ENCODE measurements at regions not wholly inside any gene's neighbourhood (a gene's known extent, or its start where the extent isn't known, plus 50 kb on each side); places are given as distances from the start of the nearest gene placed in this dataset.

GRCh38 chr14:21937996-21938395, 264.4 kb upstream of the OR4E1 start:
- TF ChIP-seq TCF12 (IDR thresholded peaks at IDR 0.05; ENCODE audit: low read depth) (no peak), TEAD4 (IDR thresholded peaks at IDR 0.05) (no peak), NFIC (IDR thresholded peaks at IDR 0.05) (no peak), MAX (IDR thresholded peaks at IDR 0.05) (no peak), REST (IDR thresholded peaks at IDR 0.05; ENCODE audit: low read depth) (no peak), RAD21 (IDR thresholded peaks at IDR 0.05; ENCODE audit: low read depth) (no peak), ZBTB7A (IDR thresholded peaks at IDR 0.05; ENCODE audit: low read depth) (no peak), EP300 (IDR thresholded peaks at IDR 0.05; ENCODE audit: borderline replicate concordance) (no peak), EGR1 (IDR thresholded peaks at IDR 0.05) (no peak), YY1 (IDR thresholded peaks at IDR 0.05; ENCODE audit: low read depth) (no peak), FOXM1 (IDR thresholded peaks at IDR 0.05; ENCODE audit: borderline replicate concordance, low read depth) (no peak), CREB1 (IDR thresholded peaks at IDR 0.05; ENCODE audit: low read depth) (no peak), TAF1 (IDR thresholded peaks at IDR 0.05; ENCODE audit: low read depth) (no peak)
- TF ChIP-seq, protein P1, sequence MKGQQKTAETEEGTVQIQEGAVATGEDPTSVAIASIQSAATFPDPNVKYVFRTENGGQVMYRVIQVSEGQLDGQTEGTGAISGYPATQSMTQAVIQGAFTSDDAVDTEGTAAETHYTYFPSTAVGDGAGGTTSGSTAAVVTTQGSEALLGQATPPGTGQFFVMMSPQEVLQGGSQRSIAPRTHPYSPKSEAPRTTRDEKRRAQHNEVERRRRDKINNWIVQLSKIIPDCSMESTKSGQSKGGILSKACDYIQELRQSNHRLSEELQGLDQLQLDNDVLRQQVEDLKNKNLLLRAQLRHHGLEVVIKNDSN (IDR thresholded peaks at IDR 0.05): no peak

- TF ChIP-seq EP300 (IDR thresholded peaks at IDR 0.05; ENCODE audit: borderline replicate concordance) (no peak), MAX (IDR thresholded peaks at IDR 0.05) (no peak), CREB1 (IDR thresholded peaks at IDR 0.05; ENCODE audit: low read depth) (no peak), CEBPB (IDR thresholded peaks at IDR 0.05) (no peak), RAD21 (IDR thresholded peaks at IDR 0.05; ENCODE audit: low read depth) (no peak)
Measured at GRCh38 chr14:21933681-21934080, 260.1 kb upstream of the OR4E1 start.

GRCh38 chr14:21924479-21924878, 250.9 kb upstream of the OR4E1 start:
- TF ChIP-seq CEBPB (IDR thresholded peaks at IDR 0.05) (no peak), ZBTB7A (IDR thresholded peaks at IDR 0.05; ENCODE audit: low read depth) (no peak), RAD21 (IDR thresholded peaks at IDR 0.05; ENCODE audit: low read depth) (no peak), FOXM1 (IDR thresholded peaks at IDR 0.05; ENCODE audit: borderline replicate concordance, low read depth) (no peak), CREB1 (IDR thresholded peaks at IDR 0.05; ENCODE audit: low read depth) (no peak), EP300 (IDR thresholded peaks at IDR 0.05; ENCODE audit: borderline replicate concordance) (no peak), TEAD4 (IDR thresholded peaks at IDR 0.05) (no peak), MAX (IDR thresholded peaks at IDR 0.05) (no peak)
- TF ChIP-seq, protein P1 (IDR thresholded peaks at IDR 0.05): no peak

GRCh38 chr14:21923820-21924219, 250.2 kb upstream of the OR4E1 start:
- no peak for TF ChIP-seq CREB1 (IDR thresholded peaks at IDR 0.05; ENCODE audit: low read depth)
- no peak for TF ChIP-seq MAX (IDR thresholded peaks at IDR 0.05)
- TF ChIP-seq RAD21 (IDR thresholded peaks at IDR 0.05; ENCODE audit: low read depth): no peak
- no peak for TF ChIP-seq CEBPB (IDR thresholded peaks at IDR 0.05)
- no peak for TF ChIP-seq REST (IDR thresholded peaks at IDR 0.05; ENCODE audit: low read depth)
- no peak for TF ChIP-seq ZBTB7A (IDR thresholded peaks at IDR 0.05; ENCODE audit: low read depth)
- TF ChIP-seq TCF12 (IDR thresholded peaks at IDR 0.05; ENCODE audit: low read depth): no peak
- TF ChIP-seq TAF1 (IDR thresholded peaks at IDR 0.05; ENCODE audit: low read depth): no peak

- TF ChIP-seq EGR1 (IDR thresholded peaks at IDR 0.05): no peak
Measured at GRCh38 chr14:21921453-21921852, 247.8 kb upstream of the OR4E1 start.

- TF ChIP-seq, protein P1 (IDR thresholded peaks at IDR 0.05): no peak
- TF ChIP-seq TEAD4 (IDR thresholded peaks at IDR 0.05) (no peak), RAD21 (IDR thresholded peaks at IDR 0.05; ENCODE audit: low read depth) (peak; percentile 51), NFIC (IDR thresholded peaks at IDR 0.05) (no peak)
Measured at GRCh38 chr14:21917699-21918436, 244.2 kb upstream of the OR4E1 start.
